Fibroblast of lung (primary cell): ENCODE measurements at regions not wholly inside any gene's neighbourhood (a gene's known extent, or its start where the extent isn't known, plus 50 kb on each side); places are given as distances from the start of the nearest gene placed in this dataset.

Experiments
- DNase-seq, 2 donors: peaks; one replicate each; pipeline versions ENCODE4 v3.0.0 to v3.0.0-alpha.2; 2010; ENCODE audit warnings: low read depth in 2 of 2
- H2AFZ ChIP-seq: 2 replicates; pipeline ENCODE4 v1.5.1; 2012; ENCODE audit warnings: low read length, control low read depth, inconsistent platforms
- H3K27ac ChIP-seq: 2 replicates; pipeline ENCODE4 v1.5.1; 2011; ENCODE audit warnings: low read length, control low read depth; ENCODE audit not compliant: insufficient read depth
- H3K27me3 ChIP-seq: 2 replicates; pipeline ENCODE4 v1.5.1; 2011; ENCODE audit warnings: mild to moderate bottlenecking, low read length; ENCODE audit not compliant: control insufficient read depth, insufficient read depth
- H3K36me3 ChIP-seq: 2 replicates; pipeline ENCODE4 v1.5.1; 2011; ENCODE audit warnings: low read length; ENCODE audit not compliant: control insufficient read depth, insufficient read depth
- H3K4me1 ChIP-seq: 2 replicates; pipeline ENCODE4 v1.5.1; 2011; ENCODE audit warnings: low read length; ENCODE audit not compliant: control insufficient read depth, insufficient read depth; ENCODE audit errors: extremely low read depth
- H3K4me2 ChIP-seq: 2 replicates; pipeline ENCODE4 v1.5.1; 2011; ENCODE audit warnings: low read length, control low read depth; ENCODE audit not compliant: insufficient read depth; ENCODE audit errors: extremely low read depth
- H3K4me3 ChIP-seq, 4 experiments: fragments of 200-600 bp in 1 of 4; sonication (generic) in 1 of 4; replicated peaks in 1 of 4; 2 replicates each; pipeline ENCODE4 v1.5.1; 2011 to 2016; ENCODE audit warnings: low read length in 4 of 4, low read depth in 3 of 4, mild to moderate bottlenecking in 3 of 4, control low read depth in 2 of 4, inconsistent platforms in 1 of 4, mixed read lengths in 1 of 4; ENCODE audit not compliant: insufficient read depth in 1 of 4; ENCODE audit errors: control extremely low read depth in 1 of 4
- H3K79me2 ChIP-seq: 2 replicates; pipeline ENCODE4 v1.5.1; 2012; ENCODE audit warnings: mild to moderate bottlenecking, low read length, inconsistent platforms; ENCODE audit not compliant: control insufficient read depth, insufficient read depth
- H3K9ac ChIP-seq: 2 replicates; pipeline ENCODE4 v1.5.1; 2011; ENCODE audit warnings: mild to moderate bottlenecking, low read length, control low read depth; ENCODE audit not compliant: insufficient read depth
- H3K9me3 ChIP-seq: 2 replicates; pipeline ENCODE4 v1.5.1; 2012; ENCODE audit warnings: low read depth, low read length; ENCODE audit not compliant: control insufficient read depth, insufficient read depth
- H4K20me1 ChIP-seq: 2 replicates; pipeline ENCODE4 v1.5.1; 2011; ENCODE audit warnings: low read length; ENCODE audit not compliant: control insufficient read depth, insufficient read depth; ENCODE audit errors: extremely low read depth
- EZH2 ChIP-seq: IDR thresholded peaks from 2 replicates; pipeline ENCODE4 v1.5.1; 2012; ENCODE audit warnings: low read length, control low read depth, mild to moderate bottlenecking; ENCODE audit errors: missing control alignments
- TF ChIP-seq, protein P1 (sequence below), 2 donors: IDR thresholded peaks in 1 of 2; conservative IDR thresholded peaks in 1 of 2; 1 replicate in 1 of 2; 2 replicates in 1 of 2; pipeline ENCODE4 v1.5.1; 2011 to 2012; ENCODE audit warnings: low read length in 2 of 2, control low read depth in 1 of 2, inconsistent platforms in 1 of 2, low read depth in 1 of 2, mild to moderate bottlenecking in 1 of 2

- DNase-seq = peak in 1 of 2 donors; percentile 58
- no peak overlapping the region for H3K4me2 ChIP-seq
- H3K27me3 ChIP-seq = no peaks in the 10 kb centered on the region
- H3K4me1 ChIP-seq = no peaks in the 10 kb centered on the region
- H3K9me3 ChIP-seq = no peaks in the 10 kb centered on the region
- H3K27ac ChIP-seq = no peak overlapping the region
- no peaks in the 10 kb centered on the region for H4K20me1 ChIP-seq
- no peak overlapping the region for H3K4me3 ChIP-seq
- H3K79me2 ChIP-seq = no peaks in the 10 kb centered on the region
- H3K9ac ChIP-seq = no peak overlapping the region
- no peak for TF ChIP-seq EZH2
- TF ChIP-seq, protein P1, sequence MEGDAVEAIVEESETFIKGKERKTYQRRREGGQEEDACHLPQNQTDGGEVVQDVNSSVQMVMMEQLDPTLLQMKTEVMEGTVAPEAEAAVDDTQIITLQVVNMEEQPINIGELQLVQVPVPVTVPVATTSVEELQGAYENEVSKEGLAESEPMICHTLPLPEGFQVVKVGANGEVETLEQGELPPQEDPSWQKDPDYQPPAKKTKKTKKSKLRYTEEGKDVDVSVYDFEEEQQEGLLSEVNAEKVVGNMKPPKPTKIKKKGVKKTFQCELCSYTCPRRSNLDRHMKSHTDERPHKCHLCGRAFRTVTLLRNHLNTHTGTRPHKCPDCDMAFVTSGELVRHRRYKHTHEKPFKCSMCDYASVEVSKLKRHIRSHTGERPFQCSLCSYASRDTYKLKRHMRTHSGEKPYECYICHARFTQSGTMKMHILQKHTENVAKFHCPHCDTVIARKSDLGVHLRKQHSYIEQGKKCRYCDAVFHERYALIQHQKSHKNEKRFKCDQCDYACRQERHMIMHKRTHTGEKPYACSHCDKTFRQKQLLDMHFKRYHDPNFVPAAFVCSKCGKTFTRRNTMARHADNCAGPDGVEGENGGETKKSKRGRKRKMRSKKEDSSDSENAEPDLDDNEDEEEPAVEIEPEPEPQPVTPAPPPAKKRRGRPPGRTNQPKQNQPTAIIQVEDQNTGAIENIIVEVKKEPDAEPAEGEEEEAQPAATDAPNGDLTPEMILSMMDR (conservative IDR thresholded peaks at IDR 0.05 in 1 of 2, IDR thresholded peaks at IDR 0.05 in 1 of 2; ENCODE audit: low read depth in 1 of 2, low read length in 2 of 2) = no peak
- H2AFZ ChIP-seq = no peak overlapping the region
- no peaks in the 10 kb centered on the region for H3K36me3 ChIP-seq
Measured at GRCh38 chr5:126070481-126070880, 352.7 kb upstream of the GRAMD2B start.

DNA sequence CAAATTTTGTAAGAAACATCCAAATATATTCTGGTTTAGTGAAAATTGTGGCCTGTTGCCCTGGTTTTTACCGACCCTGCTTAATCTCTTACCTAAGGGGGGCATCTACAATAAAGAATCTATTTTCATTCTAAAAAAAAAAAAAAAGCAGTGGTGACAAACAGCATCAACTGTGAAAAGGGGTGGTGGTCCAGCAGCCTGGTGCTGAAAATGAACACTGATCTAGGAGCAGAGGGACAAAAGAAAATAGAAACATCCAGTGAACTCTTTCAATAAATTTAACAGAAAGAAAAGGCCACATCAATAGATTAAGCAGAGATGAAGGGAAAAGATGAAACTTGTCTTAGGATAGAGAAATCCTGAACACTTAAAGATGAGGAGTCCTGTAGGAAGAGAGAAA, 348.7 kb upstream of the GRAMD2B start:
- Histone ChIP-seq H3K36me3 (no peaks in the 10 kb centered on the region), H3K27me3 (no peaks in the 10 kb centered on the region), H2AFZ (no peak overlapping the region), H3K4me2 (no peak overlapping the region), H3K79me2 (no peaks in the 10 kb centered on the region), H3K9ac (no peak overlapping the region), H3K27ac (no peak overlapping the region), H3K9me3 (no peaks in the 10 kb centered on the region), H3K4me3 (no peak overlapping the region), H4K20me1 (no peaks in the 10 kb centered on the region), H3K4me1 (no peaks in the 10 kb centered on the region)
- DNase-seq = no peak
- TF ChIP-seq EZH2 = no peak
- TF ChIP-seq, protein P1 (conservative IDR thresholded peaks at IDR 0.05 in 1 of 2, IDR thresholded peaks at IDR 0.05 in 1 of 2; ENCODE audit: low read depth in 1 of 2, low read length in 2 of 2) = no peak

GRCh38 chr5:126079266-126079665, 343.9 kb upstream of the GRAMD2B start:
- Histone ChIP-seq H3K9me3 (no peaks in the 10 kb centered on the region), H3K27me3 (no peaks in the 10 kb centered on the region), H3K4me2 (no peak overlapping the region), H3K4me3 (no peak overlapping the region), H3K27ac (no peak overlapping the region), H3K79me2 (no peaks in the 10 kb centered on the region), H3K9ac (no peak overlapping the region), H2AFZ (no peak overlapping the region), H3K36me3 (no peaks in the 10 kb centered on the region), H4K20me1 (no peaks in the 10 kb centered on the region), H3K4me1 (no peaks in the 10 kb centered on the region)
- TF ChIP-seq, protein P1 (conservative IDR thresholded peaks at IDR 0.05 in 1 of 2, IDR thresholded peaks at IDR 0.05 in 1 of 2; ENCODE audit: low read depth in 1 of 2, low read length in 2 of 2) = no peak
- TF ChIP-seq EZH2 = no peak
- DNase-seq = no peak
